Fibroblast of the aortic adventitia (primary cell): ENCODE measurements at regions not wholly inside any gene's neighbourhood (a gene's known extent, or its start where the extent isn't known, plus 50 kb on each side); places are given as distances from the start of the nearest gene placed in this dataset. TPM values are rescaled to one million over a fixed set of nuclear protein-coding genes. Genes with fewer than 3 reads are reported as not detected.

Experiments
- DNase-seq: peaks from one replicate; pipeline ENCODE4 v3.0.0-alpha.2; 2010; ENCODE audit warnings: low read depth
- H3K4me3 ChIP-seq: 2 replicates; pipeline ENCODE4 v1.5.1; 2011; ENCODE audit warnings: low read depth, mild to moderate bottlenecking, control low read depth, low read length, moderate library complexity
- small RNA-seq: library from RNA; depleted of rRNA; stranded (forward); fragments of <200 nt; gene quantifications from one replicate; pipeline ENCODE3, GENCODE V24; 2012
- TF ChIP-seq, protein P1 (sequence below): IDR thresholded peaks from 2 replicates; pipeline ENCODE4 v1.5.1; 2011; ENCODE audit warnings: mild to moderate bottlenecking, low read length, control low read depth, inconsistent platforms; ENCODE audit not compliant: insufficient read depth

GRCh38 chr4:124593494-124593893 is 119.0 kb downstream of the ANKRD50 start:
- no peak for DNase-seq
- TF ChIP-seq, protein P1, sequence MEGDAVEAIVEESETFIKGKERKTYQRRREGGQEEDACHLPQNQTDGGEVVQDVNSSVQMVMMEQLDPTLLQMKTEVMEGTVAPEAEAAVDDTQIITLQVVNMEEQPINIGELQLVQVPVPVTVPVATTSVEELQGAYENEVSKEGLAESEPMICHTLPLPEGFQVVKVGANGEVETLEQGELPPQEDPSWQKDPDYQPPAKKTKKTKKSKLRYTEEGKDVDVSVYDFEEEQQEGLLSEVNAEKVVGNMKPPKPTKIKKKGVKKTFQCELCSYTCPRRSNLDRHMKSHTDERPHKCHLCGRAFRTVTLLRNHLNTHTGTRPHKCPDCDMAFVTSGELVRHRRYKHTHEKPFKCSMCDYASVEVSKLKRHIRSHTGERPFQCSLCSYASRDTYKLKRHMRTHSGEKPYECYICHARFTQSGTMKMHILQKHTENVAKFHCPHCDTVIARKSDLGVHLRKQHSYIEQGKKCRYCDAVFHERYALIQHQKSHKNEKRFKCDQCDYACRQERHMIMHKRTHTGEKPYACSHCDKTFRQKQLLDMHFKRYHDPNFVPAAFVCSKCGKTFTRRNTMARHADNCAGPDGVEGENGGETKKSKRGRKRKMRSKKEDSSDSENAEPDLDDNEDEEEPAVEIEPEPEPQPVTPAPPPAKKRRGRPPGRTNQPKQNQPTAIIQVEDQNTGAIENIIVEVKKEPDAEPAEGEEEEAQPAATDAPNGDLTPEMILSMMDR = no peak

GRCh38 chr4:124594945-124595344 is 117.6 kb downstream of the ANKRD50 start:
- DNase-seq = no peak
- TF ChIP-seq, protein P1 = no peak
- no peak overlapping the region for H3K4me3 ChIP-seq

More at GRCh38 chr4:124593494-124593893, 119.0 kb downstream of the ANKRD50 start:
- no peak overlapping the region for H3K4me3 ChIP-seq

DNA sequence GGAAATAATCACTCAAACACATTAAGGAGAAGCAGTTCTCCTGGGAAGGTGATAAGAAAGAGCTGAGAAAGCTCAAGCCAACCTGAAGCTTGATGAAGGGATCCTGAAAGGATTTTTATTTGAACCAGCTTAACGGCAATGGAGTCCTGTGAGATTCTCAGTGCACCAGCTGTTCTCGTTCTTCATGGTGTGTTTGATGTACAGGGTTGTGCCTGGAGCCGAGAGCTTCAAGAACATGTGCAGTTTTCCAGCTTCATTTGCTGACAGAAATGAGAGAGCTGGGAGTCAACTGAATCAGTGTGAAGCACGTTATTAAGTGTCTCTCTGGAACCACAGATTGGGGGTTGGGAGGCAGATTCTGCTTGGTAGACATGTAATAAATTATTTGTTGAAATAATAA is 115.7 kb downstream of the ANKRD50 start:
- TF ChIP-seq, protein P1 = no peak
- DNase-seq = no peak
- no peak overlapping the region for H3K4me3 ChIP-seq

DNA sequence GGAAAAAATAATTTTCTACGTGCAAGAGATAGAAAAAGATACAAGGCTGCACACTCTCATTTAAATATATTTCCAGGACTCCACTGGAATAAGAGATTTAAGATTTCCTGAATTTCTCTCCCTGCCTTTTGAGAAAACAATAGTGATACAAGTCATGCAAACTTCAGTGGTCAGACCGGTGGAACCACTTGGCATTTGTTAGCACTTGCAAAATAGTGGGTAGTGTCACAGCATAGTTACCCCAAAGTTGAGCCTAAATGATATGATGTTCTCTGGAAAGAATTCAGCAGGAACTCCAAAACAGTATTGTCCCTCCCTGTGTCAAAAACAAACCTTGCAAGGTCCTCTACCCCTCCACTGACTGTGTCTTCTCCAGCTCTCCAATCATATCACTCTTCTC is 102.3 kb downstream of the ANKRD50 start:
- no peak overlapping the region for H3K4me3 ChIP-seq
- TF ChIP-seq, protein P1 = no peak
- DNase-seq = no peak

Small RNA genes lying in the stretch of these regions (small RNA-seq; reads per million reads assigned to genes)
- gene AC093767.1 = not detected
